ENCODE measurements at regions not wholly inside any gene's neighbourhood (a gene's known extent, or its start where the extent isn't known, plus 50 kb on each side); places are given as distances from the start of the nearest gene placed in this dataset.
"Not testable (repeated sequence)": the region's sequence is repeated elsewhere in the genome, so short reads cannot be mapped to it uniquely, and the experiment has no call there.

GRCh38 chr2:77578354-77578753 is 56.2 kb upstream of the LRRTM4 start:
- DNase-seq = peak; percentile 7

GRCh38 chr2:77579076-77579769 is 57.0 kb upstream of the LRRTM4 start:
- no peak for DNase-seq

GRCh38 chr2:77588438-77588837 is 66.3 kb upstream of the LRRTM4 start:
- DNase-seq = no peak

GRCh38 chr2:77590298-77590917 is 68.2 kb upstream of the LRRTM4 start:
- DNase-seq = no peak

GRCh38 chr2:77592955-77593354 is 70.8 kb upstream of the LRRTM4 start:
- not testable (repeated sequence) for DNase-seq

GRCh38 chr2:77602771-77603170 is 80.6 kb upstream of the LRRTM4 start:
- no peak for DNase-seq

GRCh38 chr2:77604953-77605929 is 83.1 kb upstream of the LRRTM4 start:
- no peak for DNase-seq

DNA sequence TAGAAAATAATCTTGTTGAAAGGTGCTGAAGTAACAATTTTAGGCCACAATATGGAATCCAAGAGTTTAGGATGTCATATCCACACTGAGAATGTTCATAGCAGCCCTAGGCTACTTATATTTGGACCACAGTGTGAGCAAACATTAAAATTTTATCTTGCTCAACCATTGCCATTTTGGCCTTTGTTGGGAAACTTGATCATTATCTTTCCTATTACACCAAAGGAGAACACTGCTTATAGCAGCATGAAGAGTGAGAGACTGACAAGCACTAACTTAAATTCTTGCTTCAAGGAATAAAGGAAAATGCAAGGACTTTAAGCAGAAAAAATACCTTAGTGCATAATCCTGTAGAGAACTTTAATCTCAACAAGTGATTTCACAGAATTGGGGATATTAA is 86.3 kb upstream of the LRRTM4 start:
- DNase-seq = peak; percentile 4

DNA sequence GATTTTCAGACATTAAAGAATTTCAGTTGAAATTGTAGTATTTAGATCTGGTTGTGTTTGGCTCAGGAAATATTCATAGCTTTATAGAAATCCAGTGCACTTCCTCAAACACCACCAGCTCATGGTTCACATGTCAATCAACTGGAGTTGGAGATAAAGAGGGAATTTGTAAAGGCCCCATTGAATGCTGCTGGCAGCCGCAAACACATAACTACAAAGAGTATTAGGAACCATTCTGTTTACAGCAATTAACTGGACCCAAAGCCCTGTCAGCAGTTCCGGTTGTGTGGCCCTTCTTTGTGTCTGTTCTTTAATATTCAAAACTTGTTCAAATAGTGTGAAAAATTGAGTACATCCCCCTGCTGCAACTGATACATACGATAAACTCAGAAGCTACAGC is 107.4 kb upstream of the LRRTM4 start:
- peak; percentile 6 for DNase-seq

DNA sequence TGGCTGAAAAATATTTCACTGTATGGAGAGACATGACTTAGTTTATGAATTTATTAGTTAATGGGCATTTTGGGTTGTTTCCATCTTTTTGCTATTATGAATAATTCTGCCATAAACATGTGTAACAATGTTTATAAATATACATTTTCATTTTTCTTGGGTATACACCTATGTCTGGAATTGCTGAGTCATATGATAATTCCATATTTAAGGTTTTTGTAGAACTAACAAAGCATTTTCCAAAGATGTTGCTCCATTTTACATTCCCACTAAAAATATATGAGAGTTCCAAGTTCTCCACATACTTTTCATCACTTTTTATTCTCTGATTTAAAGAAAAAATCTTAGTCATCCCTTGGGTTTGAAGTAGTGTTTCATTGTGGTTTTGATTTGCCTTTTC is 108.8 kb upstream of the LRRTM4 start:
- no peak for DNase-seq

- DNase-seq = no peak
Observed at GRCh38 chr2:77633601-77634000, 111.4 kb upstream of the LRRTM4 start.

- peak; percentile 2 for DNase-seq
Observed at GRCh38 chr2:77640924-77641323, 118.7 kb upstream of the LRRTM4 start.

GRCh38 chr2:77642339-77642738 is 120.2 kb upstream of the LRRTM4 start:
- no peak for DNase-seq

- DNase-seq = no peak
Observed at GRCh38 chr2:77649856-77650255, 127.7 kb upstream of the LRRTM4 start.

DNA sequence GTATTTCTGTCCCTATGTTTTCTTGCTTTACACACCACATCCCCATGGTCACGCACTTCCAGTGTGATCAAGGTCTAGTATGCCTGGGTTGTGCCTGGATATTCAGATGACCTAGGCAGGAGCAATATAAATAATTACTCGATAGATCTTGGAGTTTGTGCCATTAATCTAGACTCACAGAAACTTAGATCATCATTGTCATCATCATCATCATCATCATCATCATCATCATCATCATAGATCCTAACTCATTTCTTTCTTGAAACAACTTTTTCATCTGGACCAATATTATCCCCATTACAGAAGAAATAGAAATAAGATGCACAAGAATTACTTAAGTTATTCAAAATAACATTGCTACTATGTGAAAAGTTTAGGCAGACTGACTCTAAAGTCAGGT is 130.3 kb upstream of the LRRTM4 start:
- no peak for DNase-seq

GRCh38 chr2:77664491-77664890 is 142.3 kb upstream of the LRRTM4 start:
- peak; percentile 58 for DNase-seq

DNA sequence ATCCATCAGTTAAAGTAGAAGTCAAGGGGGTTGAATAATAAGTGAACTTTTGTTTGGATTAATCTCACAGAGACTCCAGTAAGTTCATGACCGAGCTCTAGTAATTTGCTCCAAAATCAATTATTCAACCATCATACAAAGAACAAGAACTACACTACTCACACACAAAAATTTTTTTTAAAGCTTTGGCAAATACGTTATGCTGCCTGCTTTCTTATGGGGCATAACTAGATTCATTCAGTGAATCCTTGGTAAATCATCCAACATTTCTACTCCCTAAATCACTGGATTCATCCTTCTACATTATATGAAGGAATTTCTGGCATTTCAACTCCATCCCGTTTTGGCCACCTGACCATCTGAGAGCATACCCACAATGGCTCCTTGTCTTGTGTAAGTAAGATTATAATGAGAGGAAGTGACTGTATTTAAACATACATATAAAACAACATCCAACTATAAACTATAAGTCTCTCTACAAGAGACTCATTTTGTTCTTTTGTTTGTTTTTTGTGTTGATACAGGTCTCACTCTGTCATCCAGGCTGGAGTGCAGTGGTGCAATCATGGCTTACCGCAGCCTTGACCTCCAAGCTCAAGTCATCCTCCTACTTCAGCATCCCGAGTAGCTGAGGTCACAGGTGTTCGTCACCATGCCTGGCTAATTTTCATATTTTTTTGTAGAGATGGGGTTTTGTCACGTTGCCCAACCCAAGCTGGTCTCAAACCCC is 144.2 kb upstream of the LRRTM4 start:
- no peak for DNase-seq

DNA sequence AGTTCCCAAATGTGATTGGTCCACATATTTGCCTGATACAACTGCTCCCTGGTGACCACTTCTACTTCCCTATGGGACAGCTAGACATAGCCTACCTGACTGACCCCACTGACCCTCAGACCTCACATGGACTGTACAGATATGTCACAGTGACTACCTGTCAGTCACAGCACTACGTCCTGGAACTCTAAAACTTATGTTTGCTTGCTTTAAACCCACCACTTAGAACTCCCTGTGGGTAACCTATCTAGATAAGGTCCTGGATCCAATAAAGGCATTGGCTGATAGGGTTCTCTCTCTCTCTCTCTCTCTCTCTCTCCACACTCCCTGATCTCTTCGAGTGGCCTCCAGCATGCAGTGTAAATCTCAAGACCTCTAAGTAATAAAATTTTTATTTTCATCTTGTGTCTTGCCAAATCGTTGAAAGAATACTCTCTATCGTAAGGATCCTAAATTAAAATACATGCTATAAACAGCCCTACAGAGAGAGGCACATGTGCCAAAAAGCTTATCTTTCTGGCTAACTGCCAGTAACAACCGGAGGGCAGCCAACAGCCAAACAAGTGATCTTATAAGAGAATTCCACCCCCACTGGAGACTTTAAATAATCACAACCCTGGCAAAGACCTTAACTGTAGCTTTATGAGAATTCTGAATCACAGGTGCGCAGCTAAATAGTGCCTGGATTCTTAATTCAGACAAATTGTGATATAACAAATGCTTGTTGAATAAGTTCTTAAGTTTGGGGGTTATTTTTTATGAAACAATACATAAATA is 162.6 kb upstream of the LRRTM4 start:
- DNase-seq = peak; percentile 9

- DNase-seq = no peak
Observed at GRCh38 chr2:77712601-77713000, 190.4 kb upstream of the LRRTM4 start.

DNA sequence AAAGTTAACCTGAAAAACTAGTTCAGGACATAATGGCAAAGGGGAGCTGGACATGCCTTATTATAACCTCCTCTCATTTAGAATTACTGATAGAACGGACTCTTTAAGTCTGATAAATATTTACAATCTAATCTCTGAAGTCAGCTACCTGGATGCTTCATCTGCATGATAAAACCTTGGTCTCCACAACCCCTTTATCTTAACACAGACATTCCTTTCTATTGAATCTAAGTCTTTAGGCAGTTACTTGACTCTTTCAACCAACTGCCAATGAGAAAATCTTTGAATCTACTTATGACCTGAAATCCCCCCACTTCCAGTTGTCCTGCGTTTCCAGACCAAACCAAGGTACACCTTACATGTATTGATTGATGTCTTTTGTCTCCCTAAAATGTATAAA is 191.2 kb upstream of the LRRTM4 start:
- DNase-seq = no peak

GRCh38 chr2:77720115-77720514 is 197.9 kb upstream of the LRRTM4 start:
- DNase-seq = no peak

- no peak for DNase-seq
Observed at GRCh38 chr2:77721593-77721992, 199.4 kb upstream of the LRRTM4 start.

All from OCI-M1 (cell line).